ENCODE measurements at regions not wholly inside any gene's neighbourhood (a gene's known extent, or its start where the extent isn't known, plus 50 kb on each side); places are given as distances from the start of the nearest gene placed in this dataset.
"Not testable (repeated sequence)": the region's sequence is repeated elsewhere in the genome, so short reads cannot be mapped to it uniquely, and the experiment has no call there.

DNA sequence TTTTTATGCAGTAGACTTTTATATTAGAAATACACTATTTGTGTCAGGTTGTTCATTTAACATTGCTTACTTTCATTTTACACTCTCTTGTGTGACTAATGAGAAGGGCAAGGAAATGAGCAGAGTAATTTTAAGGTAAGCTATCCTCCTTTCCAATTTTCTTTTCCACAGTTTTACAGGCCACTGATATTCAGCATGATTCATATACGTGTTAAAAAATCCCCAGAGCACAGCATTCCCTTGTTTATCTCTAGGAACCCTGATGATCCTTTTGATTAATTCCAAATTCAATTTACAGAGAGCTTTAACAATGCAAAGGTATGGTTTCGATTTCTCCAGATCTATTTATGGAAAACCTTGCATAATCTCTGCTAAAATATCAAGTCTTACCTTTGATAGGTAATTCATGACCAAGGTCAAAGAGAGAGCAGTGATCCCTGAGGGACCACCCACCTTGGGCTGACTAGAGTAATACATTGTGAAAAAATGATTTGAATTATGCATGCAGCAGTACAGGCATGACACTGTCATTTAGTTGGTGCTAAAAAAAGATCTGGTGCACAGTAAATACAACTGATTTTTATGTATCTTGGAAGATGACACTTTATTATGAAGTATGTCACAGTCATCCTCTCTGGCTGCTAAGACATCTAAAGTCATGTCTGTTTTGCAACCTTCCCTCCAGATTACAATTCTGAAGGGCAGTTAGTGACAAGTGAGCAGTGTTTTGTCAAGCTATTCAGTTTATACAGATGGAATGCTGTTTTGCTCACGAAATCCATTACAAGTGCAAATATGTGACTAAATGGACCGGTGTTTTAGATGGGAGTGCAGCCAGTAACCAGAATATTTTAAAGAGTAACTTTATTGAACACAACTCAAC lies 736.6 kb downstream of the EPHA7 start:
- intact Hi-C loops (cut with DNase I): no loop called here
- Histone ChIP-seq H3K27me3 (ENCODE audit: control insufficient read depth, insufficient read depth) (no peaks in the 10 kb centered on the region), H3K4me1 (ENCODE audit: control insufficient read depth, insufficient read depth, low read length) (no peaks in the 10 kb centered on the region), H3K27ac (ENCODE audit: low read length) (no peak overlapping the region), H3K9me3 (ENCODE audit: control insufficient read depth, low read length) (no peaks in the 10 kb centered on the region), H3K4me3 (ENCODE audit: low read length) (no peak overlapping the region)
- ATAC-seq: no peak
- no peak for DNase-seq
- WGBS: 46% methylated on average over 4 of the region's 4 CpGs

- intact Hi-C loops (cut with DNase I): no loop called here
- ATAC-seq (no peak), DNase-seq (no peak)
- Histone ChIP-seq H3K27ac (ENCODE audit: low read length) (no peak overlapping the region), H3K4me1 (ENCODE audit: control insufficient read depth, insufficient read depth, low read length) (no peaks in the 10 kb centered on the region), H3K9me3 (ENCODE audit: control insufficient read depth, low read length) (no peaks in the 10 kb centered on the region), H3K27me3 (ENCODE audit: control insufficient read depth, insufficient read depth) (no peaks in the 10 kb centered on the region), H3K4me3 (ENCODE audit: low read length) (no peak overlapping the region)
- 89% methylated on average over 1 of the region's 1 CpG for WGBS
Measured at GRCh38 chr6:92681401-92681800, 738.0 kb downstream of the EPHA7 start.

DNA sequence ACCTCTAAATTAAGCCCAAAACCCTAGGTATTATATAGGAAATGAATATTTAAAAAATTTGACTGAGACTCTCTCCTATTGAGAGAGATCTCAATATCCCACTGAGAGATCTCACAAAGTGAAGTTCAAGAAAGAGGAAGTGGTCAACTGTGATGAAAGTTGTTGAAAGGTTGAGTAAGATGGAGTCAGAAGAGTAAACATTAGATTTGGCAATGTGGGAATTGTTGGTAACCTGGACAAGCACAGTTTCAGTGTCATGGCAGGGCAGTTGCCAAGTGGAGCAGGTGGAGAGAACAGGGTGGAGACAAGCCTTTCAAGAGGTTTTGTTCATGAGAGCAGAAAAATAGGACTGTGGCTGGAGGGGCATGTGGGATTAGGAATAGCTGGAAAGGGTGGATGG lies 747.9 kb downstream of the EPHA7 start:
- peak in 2 of 3 donors; percentile 13 to 22 for DNase-seq
- H3K4me1 ChIP-seq (ENCODE audit: control insufficient read depth, insufficient read depth, low read length); H3K9me3 ChIP-seq (ENCODE audit: control insufficient read depth, low read length); intact Hi-C loops (cut with DNase I); H3K27ac ChIP-seq (ENCODE audit: low read length); H3K4me3 ChIP-seq (ENCODE audit: low read length); ATAC-seq; H3K27me3 ChIP-seq (ENCODE audit: control insufficient read depth, insufficient read depth): not testable (repeated sequence)

- intact Hi-C loops (cut with DNase I): no loop called here
- Histone ChIP-seq H3K4me3 (ENCODE audit: low read length) (peak overlapping the region; percentile 26), H3K27me3 (ENCODE audit: control insufficient read depth, insufficient read depth) (no peaks in the 10 kb centered on the region), H3K9me3 (ENCODE audit: control insufficient read depth, low read length) (no peaks in the 10 kb centered on the region), H3K27ac (ENCODE audit: low read length) (no peak overlapping the region), H3K4me1 (ENCODE audit: control insufficient read depth, insufficient read depth, low read length) (no peaks in the 10 kb centered on the region)
- DNase-seq (no peak), ATAC-seq (peak; percentile 72 to 89)
- 15% methylated on average over 5 of the region's 5 CpGs for WGBS
Measured at GRCh38 chr6:92667843-92668242, 751.5 kb downstream of the EPHA7 start.

DNA sequence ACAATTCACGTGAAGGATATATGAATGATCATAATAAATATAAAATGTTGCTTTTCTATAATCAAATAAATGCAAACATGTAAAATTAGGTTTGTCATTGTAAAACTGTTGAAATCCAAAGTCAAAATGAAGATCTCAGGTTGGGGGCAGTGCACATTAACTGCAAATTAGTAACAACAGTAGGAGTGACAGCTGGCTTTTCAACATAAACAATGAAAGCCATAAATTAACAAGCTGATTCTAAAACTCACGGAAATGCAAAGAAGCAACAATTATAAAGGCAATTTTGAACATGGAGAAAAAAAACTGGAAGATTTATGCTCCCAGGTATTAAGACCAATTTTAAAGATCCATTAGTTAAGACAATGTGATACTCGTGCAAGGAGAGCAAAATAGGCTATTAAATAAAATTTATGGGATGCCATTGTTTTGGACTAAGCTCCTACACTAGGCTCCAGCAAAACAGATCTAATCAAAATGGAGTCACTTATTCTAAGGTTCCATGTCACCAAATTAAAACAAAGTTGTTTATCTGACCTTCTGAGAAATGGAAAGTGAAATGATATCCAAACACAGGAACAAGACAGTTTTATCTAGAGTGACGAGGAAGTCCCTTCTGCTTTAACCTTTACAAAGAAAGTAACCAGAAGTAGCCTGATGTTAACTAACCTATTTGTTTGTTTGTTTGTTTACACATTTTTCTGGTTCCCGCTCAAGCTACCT lies 770.8 kb downstream of the EPHA7 start:
- 69% methylated on average over 5 of the region's 5 CpGs for WGBS
- intact Hi-C loops (cut with DNase I): no loop called here
- Histone ChIP-seq H3K4me1 (ENCODE audit: control insufficient read depth, insufficient read depth, low read length) (no peaks in the 10 kb centered on the region), H3K4me3 (ENCODE audit: low read length) (no peak overlapping the region), H3K9me3 (ENCODE audit: control insufficient read depth, low read length) (no peaks in the 10 kb centered on the region), H3K27me3 (ENCODE audit: control insufficient read depth, insufficient read depth) (no peaks in the 10 kb centered on the region), H3K27ac (ENCODE audit: low read length) (no peak overlapping the region)
- ATAC-seq (no peak), DNase-seq (no peak)

DNA sequence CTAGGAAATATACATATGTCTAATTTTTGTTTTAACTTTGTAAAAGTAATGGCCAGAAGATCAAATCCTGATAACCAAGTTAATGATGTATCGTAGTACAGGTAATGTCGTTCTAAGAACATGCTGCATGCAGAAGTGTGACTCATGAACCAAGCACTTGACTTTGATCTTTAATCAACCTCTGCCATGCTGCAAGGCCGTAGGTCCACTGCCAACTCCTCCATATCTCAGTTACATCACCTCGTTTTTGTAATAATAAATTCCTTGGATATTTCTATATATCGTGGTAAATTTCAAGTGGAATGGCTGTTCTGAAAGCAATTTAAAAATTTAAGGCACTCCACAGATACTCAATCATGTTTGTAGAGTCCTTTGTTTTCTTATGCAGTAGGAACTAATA lies 771.7 kb downstream of the EPHA7 start:
- H3K27ac ChIP-seq (ENCODE audit: low read length): no peak overlapping the region
- no peak for ATAC-seq
- no peaks in the 10 kb centered on the region for H3K27me3 ChIP-seq (ENCODE audit: control insufficient read depth, insufficient read depth)
- DNase-seq: no peak
- H3K4me3 ChIP-seq (ENCODE audit: low read length): no peak overlapping the region
- H3K9me3 ChIP-seq (ENCODE audit: control insufficient read depth, low read length): no peaks in the 10 kb centered on the region
- intact Hi-C loops (cut with DNase I): no loop called here
- no peaks in the 10 kb centered on the region for H3K4me1 ChIP-seq (ENCODE audit: control insufficient read depth, insufficient read depth, low read length)
- WGBS: 54% methylated on average over 5 of the region's 5 CpGs

DNA sequence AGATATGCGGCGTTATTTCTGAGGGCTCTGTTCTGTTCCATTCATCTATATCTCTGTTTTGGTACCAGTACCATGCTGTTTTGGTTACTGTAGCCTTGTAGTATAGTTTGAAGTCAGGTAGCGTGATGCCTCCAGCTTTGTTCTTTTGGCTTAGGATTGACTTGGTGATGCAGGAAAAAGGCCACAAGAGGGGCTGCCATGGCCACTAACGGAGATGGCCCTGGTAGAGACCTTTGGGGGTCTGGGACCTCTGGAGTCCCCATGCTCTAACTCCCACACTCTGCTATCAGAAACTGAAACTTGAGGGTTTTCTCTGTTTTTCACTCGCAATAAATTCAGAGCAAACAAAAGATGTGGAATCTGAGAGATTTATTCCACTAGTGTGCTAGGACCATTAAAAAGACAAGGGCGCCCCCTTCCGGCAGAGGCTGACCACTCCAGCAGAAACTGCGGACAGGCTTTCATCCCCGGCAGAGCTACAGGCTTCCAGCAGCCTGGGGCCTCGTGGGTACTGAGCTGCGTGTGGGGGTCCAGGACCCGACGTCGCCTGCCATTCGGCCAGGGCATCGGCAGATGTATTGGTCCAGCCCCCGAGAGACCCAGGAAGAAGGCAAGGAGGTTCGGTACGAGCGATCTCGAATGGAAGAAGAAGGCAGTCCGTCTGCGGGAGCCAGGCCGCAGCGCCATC lies 775.1 kb downstream of the EPHA7 start:
- H3K27ac ChIP-seq (ENCODE audit: low read length); intact Hi-C loops (cut with DNase I); H3K4me3 ChIP-seq (ENCODE audit: low read length); H3K4me1 ChIP-seq (ENCODE audit: control insufficient read depth, insufficient read depth, low read length); H3K27me3 ChIP-seq (ENCODE audit: control insufficient read depth, insufficient read depth); H3K9me3 ChIP-seq (ENCODE audit: control insufficient read depth, low read length): not testable (repeated sequence)
- ATAC-seq (peak in 1 of 2 donors; percentile 36), DNase-seq (peak; percentile 10 to 68 (median 67))
- WGBS: 76% methylated on average over 25 of the region's 25 CpGs

GRCh38 chr6:92635553-92636153 lies 783.7 kb downstream of the EPHA7 start:
- DNase-seq: no peak
- Histone ChIP-seq H3K9me3 (ENCODE audit: control insufficient read depth, low read length) (no peaks in the 10 kb centered on the region), H3K27me3 (ENCODE audit: control insufficient read depth, insufficient read depth) (no peaks in the 10 kb centered on the region), H3K27ac (ENCODE audit: low read length) (no peak overlapping the region), H3K4me1 (ENCODE audit: control insufficient read depth, insufficient read depth, low read length) (no peaks in the 10 kb centered on the region), H3K4me3 (ENCODE audit: low read length) (no peak overlapping the region)
- WGBS: 83% methylated on average over 3 of the region's 3 CpGs
- intact Hi-C loops (cut with DNase I): no loop called here
- ATAC-seq: no peak

- no peaks in the 10 kb centered on the region for H3K9me3 ChIP-seq (ENCODE audit: control insufficient read depth, low read length)
- H3K27ac ChIP-seq (ENCODE audit: low read length): no peak overlapping the region
- DNase-seq: no peak
- no peaks in the 10 kb centered on the region for H3K27me3 ChIP-seq (ENCODE audit: control insufficient read depth, insufficient read depth)
- H3K4me3 ChIP-seq (ENCODE audit: low read length): no peak overlapping the region
- intact Hi-C loops (cut with DNase I): no loop called here
- no peaks in the 10 kb centered on the region for H3K4me1 ChIP-seq (ENCODE audit: control insufficient read depth, insufficient read depth, low read length)
- no peak for ATAC-seq
- WGBS: 57% methylated on average over 3 of the region's 3 CpGs
Measured at GRCh38 chr6:92634561-92634960, 784.8 kb downstream of the EPHA7 start.

DNA sequence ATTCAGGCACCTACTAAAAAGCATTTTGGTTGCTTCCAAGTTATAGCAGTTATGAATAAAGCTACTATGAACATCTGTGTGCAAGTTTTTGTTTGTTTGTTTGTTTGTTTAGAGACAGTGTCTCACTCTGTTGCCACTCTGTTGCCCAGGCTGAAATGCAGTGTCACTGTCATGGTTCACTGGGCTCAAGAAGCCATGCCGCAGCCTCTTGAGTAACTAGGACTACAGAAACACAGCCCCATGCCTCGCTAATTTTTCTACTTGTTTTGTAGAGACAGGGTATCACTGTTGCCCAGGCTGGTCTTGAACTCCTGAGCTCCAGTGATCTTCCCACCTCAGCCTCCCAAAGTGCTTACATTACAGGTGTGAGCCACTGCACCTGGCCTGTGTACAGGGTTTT lies 795.9 kb downstream of the EPHA7 start:
- WGBS: 85% methylated on average over 2 of the region's 2 CpGs
- H3K4me1 ChIP-seq (ENCODE audit: control insufficient read depth, insufficient read depth, low read length): no peaks in the 10 kb centered on the region
- no peaks in the 10 kb centered on the region for H3K9me3 ChIP-seq (ENCODE audit: control insufficient read depth, low read length)
- no peak for ATAC-seq
- H3K27me3 ChIP-seq (ENCODE audit: control insufficient read depth, insufficient read depth): no peaks in the 10 kb centered on the region
- no peak overlapping the region for H3K4me3 ChIP-seq (ENCODE audit: low read length)
- DNase-seq: no peak
- no peak overlapping the region for H3K27ac ChIP-seq (ENCODE audit: low read length)
- intact Hi-C loops (cut with DNase I): no loop called here

- intact Hi-C loops (cut with DNase I): no loop called here
- ATAC-seq (no peak), DNase-seq (no peak)
- H3K27me3 ChIP-seq (ENCODE audit: control insufficient read depth, insufficient read depth): no peaks in the 10 kb centered on the region
- no peak overlapping the region for H3K4me3 ChIP-seq (ENCODE audit: low read length)
- WGBS: 84% methylated on average over 3 of the region's 3 CpGs
- H3K9me3 ChIP-seq (ENCODE audit: control insufficient read depth, low read length): no peaks in the 10 kb centered on the region
- no peak overlapping the region for H3K27ac ChIP-seq (ENCODE audit: low read length)
- H3K4me1 ChIP-seq (ENCODE audit: control insufficient read depth, insufficient read depth, low read length): no peaks in the 10 kb centered on the region
Measured at GRCh38 chr6:92617721-92618120, 801.6 kb downstream of the EPHA7 start.
